ENCODE measurements at regions not wholly inside any gene's neighbourhood (a gene's known extent, or its start where the extent isn't known, plus 50 kb on each side); places are given as distances from the start of the nearest gene placed in this dataset.

DNA sequence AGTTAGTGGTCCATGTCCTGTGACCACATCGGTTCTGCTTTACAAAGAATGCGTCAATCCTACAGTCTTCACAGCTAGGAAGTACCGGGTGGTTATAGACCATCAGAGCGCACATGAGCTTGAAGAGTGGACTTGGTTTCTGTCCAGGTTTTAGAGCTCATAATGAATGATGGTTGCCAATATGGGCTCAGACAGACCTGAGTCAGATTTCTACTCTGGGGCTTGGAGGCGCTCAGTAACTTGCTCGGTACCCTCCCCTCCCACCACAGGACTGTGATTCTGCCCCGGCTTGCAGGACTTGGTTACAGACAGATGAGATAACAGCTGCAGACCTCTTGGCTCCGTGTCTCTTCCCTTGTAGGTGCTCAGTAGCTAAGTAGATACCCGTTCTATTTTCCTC lies 284.7 kb downstream of the TSHZ3 start:
- H3K27me3 Mint-ChIP-seq (ENCODE audit: low read depth): peaks cover 1% of the 10 kb centered on the region; the same call in 1 of the 2 replicates
- H3K9ac ChIP-seq (ENCODE audit: extremely low read depth, insufficient read length, low read length): no peak overlapping the region
- no peak for DNase-seq
- H3K4me1 Mint-ChIP-seq: peaks cover 4 to 6% of the 10 kb centered on the region in 2 experiments; a peak in 1 of 4 replicates
- H3K4me3 Mint-ChIP-seq: no peak overlapping the region
- no peak overlapping the region for H2AK5ac ChIP-seq (ENCODE audit: insufficient read length, low read length)
- H3K79me2 ChIP-seq (ENCODE audit: insufficient read depth, low read length): no peaks in the 10 kb centered on the region
- no peaks in the 10 kb centered on the region for H3K9me3 ChIP-seq (ENCODE audit: control insufficient read depth, low read depth, low read length)
- no peak overlapping the region for H3K4me2 ChIP-seq (ENCODE audit: insufficient read depth, insufficient read length, low read length)
- no peak overlapping the region for H2AFZ ChIP-seq (ENCODE audit: low read length)
- H4K20me1 ChIP-seq (ENCODE audit: control insufficient read depth, insufficient read depth, insufficient read length): no peaks in the 10 kb centered on the region
- peaks cover 3 to 6% (median 5%) of the 10 kb centered on the region in 3 experiments; a peak in 4 of 7 replicates for H3K36me3 Mint-ChIP-seq (ENCODE audit: insufficient read depth in 1 of 3, low read depth in 3 of 3)
- TF ChIP-seq, protein P1, sequence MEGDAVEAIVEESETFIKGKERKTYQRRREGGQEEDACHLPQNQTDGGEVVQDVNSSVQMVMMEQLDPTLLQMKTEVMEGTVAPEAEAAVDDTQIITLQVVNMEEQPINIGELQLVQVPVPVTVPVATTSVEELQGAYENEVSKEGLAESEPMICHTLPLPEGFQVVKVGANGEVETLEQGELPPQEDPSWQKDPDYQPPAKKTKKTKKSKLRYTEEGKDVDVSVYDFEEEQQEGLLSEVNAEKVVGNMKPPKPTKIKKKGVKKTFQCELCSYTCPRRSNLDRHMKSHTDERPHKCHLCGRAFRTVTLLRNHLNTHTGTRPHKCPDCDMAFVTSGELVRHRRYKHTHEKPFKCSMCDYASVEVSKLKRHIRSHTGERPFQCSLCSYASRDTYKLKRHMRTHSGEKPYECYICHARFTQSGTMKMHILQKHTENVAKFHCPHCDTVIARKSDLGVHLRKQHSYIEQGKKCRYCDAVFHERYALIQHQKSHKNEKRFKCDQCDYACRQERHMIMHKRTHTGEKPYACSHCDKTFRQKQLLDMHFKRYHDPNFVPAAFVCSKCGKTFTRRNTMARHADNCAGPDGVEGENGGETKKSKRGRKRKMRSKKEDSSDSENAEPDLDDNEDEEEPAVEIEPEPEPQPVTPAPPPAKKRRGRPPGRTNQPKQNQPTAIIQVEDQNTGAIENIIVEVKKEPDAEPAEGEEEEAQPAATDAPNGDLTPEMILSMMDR (conservative IDR thresholded peaks at IDR 0.05): no peak
- H3K23me2 ChIP-seq (ENCODE audit: insufficient read length, low read depth, low read length, poor library complexity, severe bottlenecking): no peaks in the 10 kb centered on the region
- H2BK12ac ChIP-seq (ENCODE audit: insufficient read length, low read depth, low read length): no peak overlapping the region
- H3K27me3 ChIP-seq (ENCODE audit: insufficient read depth, low read length): no peaks in the 10 kb centered on the region
- no peak overlapping the region for H2BK15ac ChIP-seq (ENCODE audit: low read depth, low read length)
- no peaks in the 10 kb centered on the region for H3K4me1 ChIP-seq (ENCODE audit: insufficient read depth, low read length)
- H3K18ac ChIP-seq (ENCODE audit: insufficient read length, low read depth, low read length): no peak overlapping the region
- no peak overlapping the region for H3K56ac ChIP-seq (ENCODE audit: insufficient read length, low read depth, low read length)
- H3T11ph ChIP-seq (ENCODE audit: low read length): no peak overlapping the region
- no peak overlapping the region for H3K23ac ChIP-seq (ENCODE audit: insufficient read length, low read depth, low read length)
- H2BK5ac ChIP-seq (ENCODE audit: insufficient read length, low read length): no peak overlapping the region
- H3K27ac ChIP-seq (ENCODE audit: insufficient read length, low read depth, low read length): no peak overlapping the region
- no CpG with 5 or more reads among the region's 9 CpGs for WGBS (ENCODE audit: extremely low coverage, insufficient read length, low lambda C conversion rate)
- no peak overlapping the region for H4K8ac ChIP-seq (replicated peaks; ENCODE audit: insufficient read length, low read depth, low read length)
- no peak overlapping the region for H4K91ac ChIP-seq (ENCODE audit: insufficient read length, low read depth, low read length)
- no peak overlapping the region for H3K14ac ChIP-seq (ENCODE audit: insufficient read depth, low read length)
- no peak overlapping the region for H2BK20ac ChIP-seq (ENCODE audit: low read depth, low read length, poor library complexity, severe bottlenecking)
- H4K5ac ChIP-seq (ENCODE audit: insufficient read length, low read depth, low read length): no peak overlapping the region
- no peak overlapping the region for H3K4ac ChIP-seq (ENCODE audit: low read depth, low read length)
- H3K79me1 ChIP-seq (ENCODE audit: insufficient read depth, low read depth, low read length, poor library complexity, severe bottlenecking): no peaks in the 10 kb centered on the region
- H2BK120ac ChIP-seq (ENCODE audit: low read depth, low read length, poor library complexity, severe bottlenecking): no peak overlapping the region
- peaks cover 10 to 13% of the 10 kb centered on the region in 2 experiments for H3K9me3 Mint-ChIP-seq
- no peak overlapping the region for H3K27ac Mint-ChIP-seq

All from H9 (cell line).